ENCODE measurements at regions not wholly inside any gene's neighbourhood (a gene's known extent, or its start where the extent isn't known, plus 50 kb on each side); places are given as distances from the start of the nearest gene placed in this dataset.
"Not testable (repeated sequence)": the region's sequence is repeated elsewhere in the genome, so short reads cannot be mapped to it uniquely, and the experiment has no call there.

DNA sequence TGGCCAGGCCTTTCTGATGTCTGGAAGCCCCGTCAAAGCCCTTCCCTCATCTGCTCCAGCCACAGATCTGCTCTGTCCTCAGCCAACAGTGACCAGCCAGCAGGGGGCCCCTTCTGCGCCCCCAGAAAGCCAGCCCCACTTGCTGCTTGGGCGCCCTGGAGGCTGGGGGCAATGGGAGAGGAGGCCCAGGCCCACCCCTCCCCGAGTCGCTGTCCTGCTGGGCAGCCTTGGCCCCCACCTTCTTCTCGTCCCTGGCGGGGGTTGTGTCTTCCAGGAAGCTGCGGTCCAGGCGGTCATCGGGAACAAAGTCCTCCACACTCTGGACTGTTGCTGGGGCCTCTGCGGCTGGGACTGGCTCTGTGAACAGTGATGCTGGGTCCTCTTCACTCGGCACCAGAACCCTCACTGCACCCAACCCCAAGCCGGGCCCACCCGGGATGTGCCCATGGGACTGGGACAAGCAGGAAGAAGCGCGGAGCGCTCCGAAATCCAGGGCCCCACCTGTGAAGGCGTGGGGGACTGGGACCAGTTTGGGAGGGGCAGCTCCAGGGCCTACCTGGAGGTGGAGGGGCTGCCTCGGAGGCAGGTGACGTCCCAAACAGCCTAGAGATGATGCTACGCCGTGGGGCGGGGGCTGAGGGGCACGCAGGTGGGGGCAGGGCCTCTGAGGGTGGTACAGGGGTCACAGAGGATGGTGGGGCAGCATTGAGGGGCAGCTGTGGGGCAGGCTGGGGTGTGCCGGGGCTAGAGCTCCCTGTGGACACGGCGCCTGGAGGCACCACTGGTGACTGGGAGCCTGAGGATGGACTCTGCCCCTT, 257.6 kb downstream of the ANKRD30B start:
- H3K27ac ChIP-seq: no peak overlapping the region

DNA sequence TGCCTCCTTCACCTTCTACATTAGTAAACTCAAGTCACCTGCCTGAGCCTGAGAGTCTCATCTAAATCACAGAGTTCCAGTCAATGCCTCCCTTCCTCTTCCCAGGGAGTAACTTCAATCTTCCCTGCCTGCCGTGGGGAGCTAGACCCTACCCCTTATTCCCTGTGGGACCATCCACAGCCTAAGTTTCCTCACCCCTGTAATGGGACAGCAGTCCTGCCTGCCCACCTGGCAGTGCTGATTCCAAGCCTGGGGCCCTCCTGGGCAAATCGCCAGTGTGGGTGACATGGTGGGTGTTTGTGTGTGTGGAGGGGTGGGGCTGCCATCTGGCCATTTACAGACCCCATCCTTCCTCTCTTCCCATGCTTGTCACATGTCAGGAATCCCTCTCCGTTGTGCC, 258.6 kb downstream of the ANKRD30B start:
- not testable (repeated sequence) for H3K27ac ChIP-seq

More for the DNA sequence above, 257.6 kb downstream of the ANKRD30B start:
- TF ChIP-seq ZFX (IDR thresholded peaks at IDR 0.05; ENCODE audit: borderline replicate concordance): no peak
- TF ChIP-seq, protein P1, sequence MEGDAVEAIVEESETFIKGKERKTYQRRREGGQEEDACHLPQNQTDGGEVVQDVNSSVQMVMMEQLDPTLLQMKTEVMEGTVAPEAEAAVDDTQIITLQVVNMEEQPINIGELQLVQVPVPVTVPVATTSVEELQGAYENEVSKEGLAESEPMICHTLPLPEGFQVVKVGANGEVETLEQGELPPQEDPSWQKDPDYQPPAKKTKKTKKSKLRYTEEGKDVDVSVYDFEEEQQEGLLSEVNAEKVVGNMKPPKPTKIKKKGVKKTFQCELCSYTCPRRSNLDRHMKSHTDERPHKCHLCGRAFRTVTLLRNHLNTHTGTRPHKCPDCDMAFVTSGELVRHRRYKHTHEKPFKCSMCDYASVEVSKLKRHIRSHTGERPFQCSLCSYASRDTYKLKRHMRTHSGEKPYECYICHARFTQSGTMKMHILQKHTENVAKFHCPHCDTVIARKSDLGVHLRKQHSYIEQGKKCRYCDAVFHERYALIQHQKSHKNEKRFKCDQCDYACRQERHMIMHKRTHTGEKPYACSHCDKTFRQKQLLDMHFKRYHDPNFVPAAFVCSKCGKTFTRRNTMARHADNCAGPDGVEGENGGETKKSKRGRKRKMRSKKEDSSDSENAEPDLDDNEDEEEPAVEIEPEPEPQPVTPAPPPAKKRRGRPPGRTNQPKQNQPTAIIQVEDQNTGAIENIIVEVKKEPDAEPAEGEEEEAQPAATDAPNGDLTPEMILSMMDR (IDR thresholded peaks at IDR 0.05): no peak

DNA sequence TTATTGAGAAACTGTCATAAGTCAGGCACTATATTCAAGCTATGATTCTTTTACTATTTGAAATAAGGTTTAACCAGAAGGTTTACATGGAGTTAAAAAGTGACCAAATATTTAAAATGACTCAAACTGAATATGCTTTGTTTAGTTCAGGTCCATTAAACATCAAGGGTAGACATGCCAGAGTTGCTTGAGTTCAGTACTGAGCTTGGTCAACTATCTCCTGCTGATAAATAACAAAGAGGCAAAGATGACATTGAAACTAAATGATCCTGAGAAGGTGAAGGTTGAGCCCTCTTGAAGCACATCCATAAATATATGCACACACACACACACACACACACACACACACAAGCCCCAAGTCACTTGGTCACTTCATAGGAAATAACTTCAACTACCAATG, 278.1 kb downstream of the ANKRD30B start:
- H3K27ac ChIP-seq: not testable (repeated sequence)

DNA sequence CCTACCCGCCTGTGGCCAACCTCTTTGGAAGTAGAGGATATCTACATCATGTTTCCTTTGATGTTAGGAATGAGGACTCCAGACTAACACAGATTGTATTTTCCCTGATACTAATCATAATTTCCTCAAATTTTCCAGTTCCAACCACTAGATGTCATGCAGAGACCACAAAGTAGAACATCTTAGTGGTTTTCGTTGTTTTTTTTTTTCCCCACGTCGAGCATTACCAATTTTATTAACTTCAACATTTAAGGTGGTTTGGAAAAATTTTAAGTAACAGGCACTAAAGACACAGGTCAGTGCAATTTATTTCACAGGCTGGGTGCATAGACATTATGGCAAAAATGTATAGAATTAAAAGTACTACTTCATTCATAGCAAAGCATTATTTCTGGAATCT, 280.1 kb downstream of the ANKRD30B start:
- TF ChIP-seq, protein P1 (IDR thresholded peaks at IDR 0.05): peak; percentile 48
- H3K27ac ChIP-seq: not testable (repeated sequence)

DNA sequence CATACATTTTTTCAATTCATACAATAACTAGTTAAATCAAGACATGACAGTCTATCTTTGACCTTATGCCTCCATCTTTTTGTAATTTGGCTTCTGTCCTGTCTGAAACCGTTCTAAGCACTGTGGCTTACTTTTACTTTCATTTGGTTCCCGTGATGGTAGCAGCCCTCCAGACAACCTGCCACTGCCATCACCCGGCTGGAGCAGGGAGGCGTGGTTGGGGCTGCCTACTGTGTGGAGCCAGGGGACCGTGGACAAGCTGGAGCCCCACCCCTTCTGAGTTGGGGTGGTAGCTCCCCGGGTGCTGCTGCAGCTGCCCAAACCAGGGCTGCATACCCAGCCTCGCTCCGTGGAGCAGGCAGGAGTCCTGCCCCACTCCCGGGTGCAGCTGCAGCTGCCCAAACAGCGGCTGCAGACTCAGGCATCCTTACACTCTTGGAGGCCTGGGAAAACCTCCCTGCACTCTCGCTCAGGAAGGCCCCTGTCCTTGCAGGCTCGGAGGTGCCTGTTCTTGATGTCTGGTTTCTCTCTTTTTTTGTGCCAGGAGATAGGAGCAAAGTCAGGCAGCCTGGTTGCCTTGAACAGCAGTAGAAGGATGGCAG, 312.4 kb downstream of the ANKRD30B start:
- H3K27ac ChIP-seq: not testable (repeated sequence)

DNA sequence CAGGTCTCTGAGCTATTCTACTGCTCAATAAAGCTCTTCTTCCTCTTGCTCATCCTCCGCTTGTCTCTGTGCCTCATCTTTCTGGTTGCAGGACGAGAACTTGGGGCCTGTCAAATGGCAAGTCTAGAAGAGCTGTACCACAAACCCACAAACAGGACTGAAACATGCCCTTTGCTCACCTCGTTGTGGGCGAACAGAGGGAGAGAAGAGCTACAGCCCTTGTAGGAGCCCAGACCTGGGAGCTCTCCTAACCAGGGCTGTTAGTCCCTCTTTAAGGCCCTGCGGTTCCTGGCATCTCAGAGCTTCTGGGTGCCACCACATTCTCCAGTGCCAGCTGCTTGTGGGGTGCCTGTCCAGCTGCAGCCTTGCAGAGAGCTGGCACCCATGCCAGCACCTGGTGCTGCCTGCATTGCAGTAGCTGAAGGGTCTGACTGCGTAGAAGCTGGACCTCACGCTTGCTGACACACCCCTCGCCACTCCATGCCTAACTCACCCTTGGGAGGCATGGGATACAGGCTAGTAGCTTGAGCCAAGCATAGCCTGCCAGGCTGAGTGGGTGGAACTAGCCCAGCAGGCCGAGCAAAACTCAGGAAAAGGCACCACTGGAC, 313.4 kb downstream of the ANKRD30B start:
- not testable (repeated sequence) for H3K27ac ChIP-seq

DNA sequence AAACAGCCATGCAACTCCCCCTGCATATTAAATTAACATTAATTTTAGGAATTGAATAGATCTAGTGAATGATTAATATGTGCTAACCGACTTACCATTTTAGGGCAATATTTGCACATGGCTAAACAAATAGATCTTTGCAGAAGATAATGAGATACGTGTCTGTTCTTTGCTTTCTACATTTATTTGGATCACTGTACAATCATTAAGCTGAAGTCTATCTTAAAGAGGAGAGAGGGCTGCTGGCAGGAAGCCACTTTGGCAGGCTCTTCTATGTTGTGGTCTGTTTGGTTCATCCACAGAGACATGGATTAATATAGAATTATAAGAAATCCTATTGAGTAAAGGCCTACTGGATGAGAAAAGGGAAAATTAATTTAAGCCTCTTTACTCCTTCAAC, 318.5 kb downstream of the ANKRD30B start:
- peak overlapping the region; percentile 67 for H3K27ac ChIP-seq

DNA sequence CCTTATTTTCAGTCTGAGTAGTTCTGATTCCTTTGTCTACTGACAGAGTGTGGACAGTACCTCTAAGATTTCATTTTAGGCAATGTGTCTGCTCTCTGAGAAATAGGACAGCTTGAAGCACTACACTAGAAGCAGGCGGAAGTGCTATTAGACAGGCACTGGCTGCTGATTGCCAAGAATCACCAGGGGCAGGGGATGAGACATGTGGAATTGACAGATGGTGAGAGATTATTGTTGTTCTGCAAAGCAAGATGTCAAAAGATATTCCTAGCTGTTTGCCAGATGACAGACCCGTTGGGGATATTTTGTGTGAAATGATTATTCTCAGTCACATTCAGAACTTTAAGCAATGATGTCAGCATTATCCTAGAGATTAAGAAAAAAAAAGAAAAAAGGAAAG, 323.3 kb downstream of the ANKRD30B start:
- H3K27ac ChIP-seq: not testable (repeated sequence)
